OCI-LY1 (cell line): ENCODE measurements at regions not wholly inside any gene's neighbourhood (a gene's known extent, or its start where the extent isn't known, plus 50 kb on each side); places are given as distances from the start of the nearest gene placed in this dataset.

ENCODE experiments used
- H2AFZ ChIP-seq: fragments of 200-600 bp; sonication (generic), shearing (Covaris generic); 2 replicates; pipeline ENCODE4 v1.6.0; 2014; ENCODE audit warnings: antibody characterized with exemption, mild to moderate bottlenecking, low read length
- H3F3A ChIP-seq: fragments of 200-600 bp; sonication (generic), shearing (Covaris generic); 2 replicates; pipeline ENCODE4 v1.6.0; 2014; ENCODE audit warnings: mild to moderate bottlenecking, antibody characterized with exemption, low read length, moderate library complexity; ENCODE audit not compliant: insufficient read depth
- H3K27ac ChIP-seq: fragments of 200-600 bp; sonication (generic); 2 replicates; pipeline ENCODE4 v1.5.1; 2014; ENCODE audit warnings: low read length, mixed run types, mild to moderate bottlenecking, low read depth; ENCODE audit not compliant: poor library complexity, severe bottlenecking
- H3K27me3 ChIP-seq: fragments of 200-600 bp; sonication (generic); 2 replicates; pipeline ENCODE4 v1.6.0; 2014; ENCODE audit warnings: antibody characterized with exemption, mild to moderate bottlenecking, low read length, moderate library complexity; ENCODE audit not compliant: insufficient read depth
- H3K36me3 ChIP-seq: fragments of 200-600 bp; sonication (generic); 2 replicates; pipeline ENCODE4 v1.6.1; 2014; ENCODE audit warnings: mild to moderate bottlenecking, antibody characterized with exemption, low read length, moderate library complexity, mixed read lengths; ENCODE audit not compliant: insufficient read depth
- H3K4me1 ChIP-seq: fragments of 200-600 bp; sonication (generic); 2 replicates; pipeline ENCODE4 v1.5.1; 2014; ENCODE audit warnings: mild to moderate bottlenecking, low read length, moderate library complexity; ENCODE audit not compliant: insufficient read depth, severe bottlenecking
- H3K4me2 ChIP-seq: fragments of 200-600 bp; sonication (generic), shearing (Covaris generic); 2 replicates; pipeline ENCODE4 v1.6.1; 2014; ENCODE audit warnings: low read length
- H3K4me3 ChIP-seq: fragments of 200-600 bp; sonication (generic); 2 replicates; pipeline ENCODE4 v1.5.1; 2014; ENCODE audit warnings: low read length, low read depth, mild to moderate bottlenecking, mixed read lengths; ENCODE audit not compliant: poor library complexity, severe bottlenecking
- H3K79me2 ChIP-seq: fragments of 200-600 bp; shearing (Covaris generic); 2 replicates; pipeline ENCODE4 v1.6.1; 2016; ENCODE audit warnings: mixed run types, low read length, mixed read lengths; ENCODE audit not compliant: insufficient read depth
- H3K9ac ChIP-seq: fragments of 200-600 bp; sonication (generic), shearing (Covaris generic); 2 replicates; pipeline ENCODE4 v1.6.1; 2014; ENCODE audit warnings: mild to moderate bottlenecking, low read length, mixed read lengths
- H3K9me2 ChIP-seq: fragments of 200-600 bp; sonication (generic), shearing (Covaris generic); 2 replicates; pipeline ENCODE4 v1.6.1; 2014; ENCODE audit warnings: low read depth, mild to moderate bottlenecking, low read length, mixed read lengths
- H3K9me3 ChIP-seq: fragments of 200-600 bp; shearing (Covaris generic); 2 replicates; pipeline ENCODE4 v1.6.1; 2014; ENCODE audit warnings: low read length, mixed read lengths
- H4K20me1 ChIP-seq: fragments of 200-600 bp; sonication (generic), shearing (Covaris generic); 2 replicates; pipeline ENCODE4 v1.6.0; 2016; ENCODE audit warnings: mild to moderate bottlenecking, low read length; ENCODE audit not compliant: insufficient read depth
- CTCF ChIP-seq: fragments of 200-600 bp; sonication (generic), shearing (Covaris generic); IDR thresholded peaks from 2 replicates; pipeline ENCODE4 v1.5.1; 2017; ENCODE audit warnings: mild to moderate bottlenecking, antibody characterized with exemption, low read length, moderate library complexity, mixed read lengths
- EZH2 ChIP-seq: fragments of 200-600 bp; sonication (generic), shearing (Covaris generic); IDR thresholded peaks from 2 replicates; pipeline ENCODE4 v1.8.0; 2017; ENCODE audit warnings: borderline replicate concordance, mixed run types, mild to moderate bottlenecking, antibody characterized with exemption, low read length, moderate library complexity, mixed read lengths

- Histone ChIP-seq H3K79me2 (no peaks in the 10 kb centered on the region), H3K27me3 (no peaks in the 10 kb centered on the region; the same call in 1 of the 2 replicates), H3K9me3 (no peaks in the 10 kb centered on the region), H3K27ac (no peak overlapping the region), H2AFZ (no peak overlapping the region), H3K9ac (no peak overlapping the region), H3F3A (no peaks in the 10 kb centered on the region), H3K4me2 (no peak overlapping the region), H3K4me3 (no peak overlapping the region), H4K20me1 (no peaks in the 10 kb centered on the region), H3K9me2 (no peaks in the 10 kb centered on the region), H3K4me1 (peaks cover 12% of the 10 kb centered on the region), H3K36me3 (no peaks in the 10 kb centered on the region)
- no peak for TF ChIP-seq EZH2
- TF ChIP-seq CTCF, result no peak
Measured at GRCh38 chr10:3848775-3849635, 64.0 kb upstream of the KLF6 start.

GRCh38 chr10:3848005-3848774 is 63.2 kb upstream of the KLF6 start:
- H4K20me1 ChIP-seq, result no peaks in the 10 kb centered on the region
- no peak overlapping the region for H3K4me2 ChIP-seq
- no peaks in the 10 kb centered on the region for H3F3A ChIP-seq
- no peaks in the 10 kb centered on the region for H3K79me2 ChIP-seq
- peaks cover 12% of the 10 kb centered on the region for H3K4me1 ChIP-seq
- no peaks in the 10 kb centered on the region for H3K27me3 ChIP-seq
- H2AFZ ChIP-seq, result no peak overlapping the region
- TF ChIP-seq CTCF (no peak), EZH2 (no peak)
- no peaks in the 10 kb centered on the region for H3K36me3 ChIP-seq
- H3K9ac ChIP-seq, result no peak overlapping the region
- no peaks in the 10 kb centered on the region for H3K9me3 ChIP-seq
- H3K9me2 ChIP-seq, result no peaks in the 10 kb centered on the region
- no peak overlapping the region for H3K27ac ChIP-seq
- H3K4me3 ChIP-seq, result no peak overlapping the region

- Histone ChIP-seq H3K79me2 (no peaks in the 10 kb centered on the region), H2AFZ (no peak overlapping the region), H3F3A (no peaks in the 10 kb centered on the region), H3K4me3 (no peak overlapping the region), H4K20me1 (no peaks in the 10 kb centered on the region), H3K4me1 (peaks cover 10% of the 10 kb centered on the region), H3K36me3 (no peaks in the 10 kb centered on the region), H3K27me3 (no peaks in the 10 kb centered on the region), H3K9me2 (no peaks in the 10 kb centered on the region), H3K9ac (no peak overlapping the region), H3K4me2 (no peak overlapping the region), H3K27ac (no peak overlapping the region), H3K9me3 (no peaks in the 10 kb centered on the region)
- TF ChIP-seq CTCF (no peak), EZH2 (no peak)
Measured at GRCh38 chr10:3846736-3847135, 61.7 kb upstream of the KLF6 start.
